HUDEP-2 (cell line): ENCODE measurements at regions not wholly inside any gene's neighbourhood (a gene's known extent, or its start where the extent isn't known, plus 50 kb on each side); places are given as distances from the start of the nearest gene placed in this dataset.
"Not testable (repeated sequence)": the region's sequence is repeated elsewhere in the genome, so short reads cannot be mapped to it uniquely, and the experiment has no call there.

ENCODE experiments used
- DNase-seq, 76 experiments: peaks; one replicate each; lab custom pipeline; 2025; ENCODE audit not compliant: unreplicated experiment in 76 of 76; lab: John Stamatoyannopoulos, UW

- DNase-seq: no peak
These were observed 79.4 kb upstream of the THBS1 start for GRCh38 chr15:39501366-39502081.

DNA sequence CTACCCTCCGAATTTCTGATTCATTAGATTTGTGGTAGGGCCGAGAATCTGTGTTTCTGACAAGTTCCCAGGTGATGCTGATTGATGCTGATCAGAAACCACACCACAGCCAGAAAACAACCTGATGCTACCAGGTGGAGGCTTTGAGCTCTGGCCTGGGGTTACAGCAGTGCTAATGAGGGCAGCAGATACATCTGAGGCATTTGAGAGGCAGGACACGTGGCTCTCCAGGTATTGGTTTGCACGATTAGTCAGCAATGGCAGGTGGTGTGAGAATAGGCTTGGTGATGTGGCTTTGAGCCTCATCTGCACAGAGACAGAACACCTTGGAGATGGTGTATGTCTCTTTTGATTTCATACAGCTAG is 78.8 kb upstream of the THBS1 start:
- DNase-seq: no peak

- no peak for DNase-seq
These were observed 78.2 kb upstream of the THBS1 start for GRCh38 chr15:39502611-39503195.

GRCh38 chr15:39503526-39503925 is 77.4 kb upstream of the THBS1 start:
- DNase-seq: no peak

DNA sequence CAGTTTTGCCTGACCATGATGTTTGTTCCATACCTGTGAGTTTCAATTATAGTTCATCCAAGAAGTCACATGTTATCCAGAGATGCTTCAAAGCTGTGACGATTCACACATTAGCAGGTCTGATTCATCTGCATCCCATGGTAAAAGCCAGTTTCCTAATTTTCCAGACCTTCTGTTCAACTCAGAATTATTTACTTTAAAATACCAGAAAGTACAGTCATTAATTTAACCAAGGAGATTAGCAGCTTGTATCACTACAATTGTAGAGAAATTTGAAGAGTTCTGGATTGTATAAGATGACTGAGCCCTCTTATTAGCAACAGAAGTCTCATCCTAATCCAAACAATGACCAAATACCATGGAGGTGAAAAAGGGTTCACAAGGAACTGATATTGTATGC is 76.1 kb upstream of the THBS1 start:
- no peak for DNase-seq

DNA sequence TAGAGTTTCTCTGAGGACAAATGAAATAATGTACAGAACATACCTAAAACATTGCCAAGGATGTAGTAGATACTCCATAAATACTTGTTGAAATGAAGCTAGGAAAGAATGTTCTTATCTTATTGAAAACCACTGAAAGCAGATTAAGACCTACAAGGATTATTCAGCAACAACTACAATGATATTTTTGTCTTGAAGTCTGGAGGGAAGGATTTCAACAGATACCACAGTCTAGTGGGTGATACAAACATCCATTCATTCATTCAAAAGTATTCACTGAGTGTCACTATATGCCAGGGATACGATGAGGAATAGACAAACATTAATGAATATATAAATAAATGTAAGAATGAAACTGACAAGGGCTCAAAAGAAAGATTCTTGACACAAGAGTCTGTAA is 74.7 kb upstream of the THBS1 start:
- no peak for DNase-seq

- no peak for DNase-seq
These were observed 72.3 kb upstream of the THBS1 start for GRCh38 chr15:39508536-39508935.

- DNase-seq: no peak
These were observed 70.7 kb upstream of the THBS1 start for GRCh38 chr15:39510001-39510701.

- DNase-seq: no peak
These were observed 69.6 kb upstream of the THBS1 start for GRCh38 chr15:39511000-39511915.

- no peak for DNase-seq
These were observed 69.0 kb upstream of the THBS1 start for GRCh38 chr15:39511916-39512260.

GRCh38 chr15:39512643-39513042 is 68.2 kb upstream of the THBS1 start:
- no peak for DNase-seq

DNA sequence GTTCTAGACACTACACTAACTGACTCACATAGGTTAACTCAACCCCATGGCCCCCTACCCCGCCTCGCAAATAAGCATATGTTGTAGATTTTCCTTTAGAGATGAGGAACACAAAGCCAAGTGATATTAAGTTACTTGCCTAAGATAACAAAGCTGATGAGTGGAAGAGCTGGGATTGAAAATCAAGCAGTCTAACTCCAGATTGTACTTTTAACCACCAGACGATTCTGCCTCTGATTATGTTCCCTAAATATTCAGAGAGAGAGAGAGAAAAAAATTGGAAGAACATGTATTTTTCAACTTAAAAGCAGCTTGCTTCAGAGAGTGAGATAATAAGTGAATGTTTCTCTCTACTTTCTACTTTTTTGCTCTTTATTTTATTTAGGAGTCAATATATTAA is 66.9 kb upstream of the THBS1 start:
- DNase-seq: no peak

- no peak for DNase-seq
These were observed 65.9 kb upstream of the THBS1 start for GRCh38 chr15:39514933-39515332.

DNA sequence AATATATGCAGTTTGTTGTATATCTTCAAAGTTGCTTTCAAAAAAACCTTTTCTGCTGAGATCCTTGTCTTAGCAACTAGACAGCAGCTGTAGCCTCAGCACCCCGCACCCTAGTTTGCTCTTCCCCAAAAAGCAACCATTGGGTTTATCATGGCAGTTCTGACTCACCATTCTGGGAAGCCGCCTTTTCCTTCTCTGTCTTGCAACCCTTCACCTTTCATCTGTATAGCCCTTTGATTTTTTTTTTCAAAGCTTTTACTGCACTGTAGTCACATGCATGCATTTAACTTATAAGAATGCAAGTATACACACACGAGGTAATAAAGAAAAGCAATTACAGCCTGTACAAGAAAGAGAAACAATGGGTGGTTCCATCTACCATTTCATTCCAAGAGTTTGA is 65.1 kb upstream of the THBS1 start:
- no peak for DNase-seq

DNA sequence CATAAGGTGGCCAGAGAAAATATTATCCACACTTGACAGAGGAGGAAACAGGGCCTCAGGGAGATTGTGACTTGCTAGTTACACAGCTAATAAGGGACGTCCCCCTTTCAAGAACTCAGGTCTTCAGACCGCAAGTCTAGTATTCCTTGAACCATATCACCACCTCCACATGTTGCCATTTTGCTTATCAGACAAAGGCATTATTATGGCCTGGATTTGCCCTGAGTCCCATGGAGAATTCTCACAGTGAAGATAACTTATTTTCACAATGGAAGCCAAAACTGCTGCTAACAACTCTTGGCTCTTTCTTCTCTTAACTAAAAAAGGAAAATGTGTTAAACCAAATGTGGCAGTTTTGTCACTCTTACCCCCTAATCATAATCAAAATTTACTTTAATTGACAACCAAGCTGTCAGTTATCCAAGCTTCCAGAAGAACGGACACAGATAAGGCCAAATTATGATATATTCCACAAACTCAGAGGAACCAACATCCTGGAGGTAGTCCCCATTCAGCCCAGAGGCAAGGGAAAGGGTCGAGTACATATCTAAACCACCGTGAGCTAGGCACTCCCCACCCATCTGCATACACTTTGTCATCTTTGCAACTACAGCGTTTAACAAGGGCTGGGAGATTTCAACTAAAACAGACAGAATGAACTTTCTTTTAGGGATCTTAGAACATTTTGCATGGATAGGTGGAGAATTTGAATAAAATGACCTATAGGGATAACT is 63.6 kb upstream of the THBS1 start:
- peak in 1 of 76 experiments; percentile 7 for DNase-seq

- not testable (repeated sequence) for DNase-seq
These were observed 56.9 kb upstream of the THBS1 start for GRCh38 chr15:39523968-39524367.

- DNase-seq: no peak
These were observed 51.4 kb upstream of the THBS1 start for GRCh38 chr15:39529457-39529856.

- no peak for DNase-seq
These were observed 50.2 kb upstream of the THBS1 start for GRCh38 chr15:39530480-39531342.
